Activated naive CD8-positive, alpha-beta T cell (primary cell): ENCODE measurements at regions not wholly inside any gene's neighbourhood (a gene's known extent, or its start where the extent isn't known, plus 50 kb on each side); places are given as distances from the start of the nearest gene placed in this dataset.

Experiments used
- H3K27ac Mint-ChIP-seq: one replicate; pipeline ENCODE4 v1.8.0; 2021; ENCODE audit warnings: mixed read lengths
- H3K27me3 Mint-ChIP-seq: one replicate; pipeline ENCODE4 v1.8.0; 2021; ENCODE audit warnings: mixed read lengths
- H3K36me3 Mint-ChIP-seq: one replicate; pipeline ENCODE4 v1.8.0; 2021; ENCODE audit warnings: mixed read lengths
- H3K4me1 Mint-ChIP-seq: one replicate; pipeline ENCODE4 v1.8.0; 2021; ENCODE audit warnings: low read depth, mixed read lengths
- H3K4me3 Mint-ChIP-seq: one replicate; pipeline ENCODE4 v1.8.0; 2021; ENCODE audit warnings: mild to moderate bottlenecking, mixed read lengths
- H3K9me3 Mint-ChIP-seq: one replicate; pipeline ENCODE4 v1.8.0; 2021; ENCODE audit warnings: low read depth, mixed read lengths

GRCh38 chr16:73480381-73480780 is 432.5 kb upstream of the ZFHX3 start:
- H3K36me3 Mint-ChIP-seq = no peaks in the 10 kb centered on the region
- H3K27ac Mint-ChIP-seq = no peak overlapping the region
- H3K9me3 Mint-ChIP-seq = no peaks in the 10 kb centered on the region
- peaks cover 6% of the 10 kb centered on the region for H3K4me1 Mint-ChIP-seq
- H3K4me3 Mint-ChIP-seq = no peak overlapping the region
- H3K27me3 Mint-ChIP-seq = peaks cover 12% of the 10 kb centered on the region

- H3K4me3 Mint-ChIP-seq = no peak overlapping the region
- no peak overlapping the region for H3K27ac Mint-ChIP-seq
- H3K36me3 Mint-ChIP-seq = no peaks in the 10 kb centered on the region
- H3K27me3 Mint-ChIP-seq = no peaks in the 10 kb centered on the region
- H3K9me3 Mint-ChIP-seq = no peaks in the 10 kb centered on the region
- no peaks in the 10 kb centered on the region for H3K4me1 Mint-ChIP-seq
Measured at GRCh38 chr16:73473713-73474112, 425.8 kb upstream of the ZFHX3 start.

- Mint-ChIP-seq H3K36me3 (no peaks in the 10 kb centered on the region), H3K4me1 (no peaks in the 10 kb centered on the region), H3K27me3 (peaks cover 2% of the 10 kb centered on the region), H3K9me3 (peaks cover 19% of the 10 kb centered on the region), H3K27ac (no peak overlapping the region), H3K4me3 (no peak overlapping the region)
Measured at GRCh38 chr16:73464834-73465233, 416.9 kb upstream of the ZFHX3 start.

- H3K4me3 Mint-ChIP-seq = no peak overlapping the region
- H3K9me3 Mint-ChIP-seq = peaks cover 19% of the 10 kb centered on the region
- peaks cover 2% of the 10 kb centered on the region for H3K27me3 Mint-ChIP-seq
- H3K27ac Mint-ChIP-seq = no peak overlapping the region
- no peaks in the 10 kb centered on the region for H3K4me1 Mint-ChIP-seq
- no peaks in the 10 kb centered on the region for H3K36me3 Mint-ChIP-seq
Measured at GRCh38 chr16:73459586-73459985, 411.7 kb upstream of the ZFHX3 start.

GRCh38 chr16:73457851-73458250 is 409.9 kb upstream of the ZFHX3 start:
- no peaks in the 10 kb centered on the region for H3K36me3 Mint-ChIP-seq
- no peaks in the 10 kb centered on the region for H3K27me3 Mint-ChIP-seq
- no peaks in the 10 kb centered on the region for H3K4me1 Mint-ChIP-seq
- no peak overlapping the region for H3K27ac Mint-ChIP-seq
- no peak overlapping the region for H3K4me3 Mint-ChIP-seq
- H3K9me3 Mint-ChIP-seq = peaks cover 16% of the 10 kb centered on the region

- Mint-ChIP-seq H3K27ac (no peak overlapping the region), H3K27me3 (peaks cover 2% of the 10 kb centered on the region), H3K4me1 (no peaks in the 10 kb centered on the region), H3K9me3 (peaks cover 22% of the 10 kb centered on the region), H3K4me3 (no peak overlapping the region), H3K36me3 (no peaks in the 10 kb centered on the region)
Measured at GRCh38 chr16:73448970-73449369, 401.0 kb upstream of the ZFHX3 start.

GRCh38 chr16:73447846-73448245 is 399.9 kb upstream of the ZFHX3 start:
- Mint-ChIP-seq H3K27me3 (peaks cover 2% of the 10 kb centered on the region), H3K9me3 (peaks cover 22% of the 10 kb centered on the region), H3K4me1 (no peaks in the 10 kb centered on the region), H3K4me3 (no peak overlapping the region), H3K27ac (no peak overlapping the region), H3K36me3 (no peaks in the 10 kb centered on the region)

GRCh38 chr16:73434621-73435020 is 386.7 kb upstream of the ZFHX3 start:
- Mint-ChIP-seq H3K27me3 (no peaks in the 10 kb centered on the region), H3K27ac (no peak overlapping the region), H3K36me3 (no peaks in the 10 kb centered on the region), H3K4me1 (no peaks in the 10 kb centered on the region), H3K4me3 (no peak overlapping the region), H3K9me3 (no peaks in the 10 kb centered on the region)

- H3K36me3 Mint-ChIP-seq = no peaks in the 10 kb centered on the region
- H3K9me3 Mint-ChIP-seq = no peaks in the 10 kb centered on the region
- no peak overlapping the region for H3K4me3 Mint-ChIP-seq
- H3K27me3 Mint-ChIP-seq = no peaks in the 10 kb centered on the region
- no peak overlapping the region for H3K27ac Mint-ChIP-seq
- H3K4me1 Mint-ChIP-seq = no peaks in the 10 kb centered on the region
Measured at GRCh38 chr16:73433731-73434307, 385.9 kb upstream of the ZFHX3 start.

GRCh38 chr16:73432850-73433730 is 385.2 kb upstream of the ZFHX3 start:
- no peaks in the 10 kb centered on the region for H3K9me3 Mint-ChIP-seq
- no peak overlapping the region for H3K27ac Mint-ChIP-seq
- H3K4me1 Mint-ChIP-seq = no peaks in the 10 kb centered on the region
- H3K27me3 Mint-ChIP-seq = no peaks in the 10 kb centered on the region
- no peak overlapping the region for H3K4me3 Mint-ChIP-seq
- no peaks in the 10 kb centered on the region for H3K36me3 Mint-ChIP-seq

- Mint-ChIP-seq H3K36me3 (no peaks in the 10 kb centered on the region), H3K4me3 (no peak overlapping the region), H3K27ac (no peak overlapping the region), H3K4me1 (no peaks in the 10 kb centered on the region), H3K9me3 (no peaks in the 10 kb centered on the region), H3K27me3 (no peaks in the 10 kb centered on the region)
Measured at GRCh38 chr16:73430138-73430537, 382.2 kb upstream of the ZFHX3 start.

- H3K36me3 Mint-ChIP-seq = no peaks in the 10 kb centered on the region
- no peak overlapping the region for H3K27ac Mint-ChIP-seq
- no peaks in the 10 kb centered on the region for H3K9me3 Mint-ChIP-seq
- H3K4me3 Mint-ChIP-seq = no peak overlapping the region
- no peaks in the 10 kb centered on the region for H3K27me3 Mint-ChIP-seq
- no peaks in the 10 kb centered on the region for H3K4me1 Mint-ChIP-seq
Measured at GRCh38 chr16:73428121-73428520, 380.2 kb upstream of the ZFHX3 start.

- H3K36me3 Mint-ChIP-seq = no peaks in the 10 kb centered on the region
- no peak overlapping the region for H3K4me3 Mint-ChIP-seq
- no peaks in the 10 kb centered on the region for H3K9me3 Mint-ChIP-seq
- peaks cover 3% of the 10 kb centered on the region for H3K27me3 Mint-ChIP-seq
- H3K4me1 Mint-ChIP-seq = no peaks in the 10 kb centered on the region
- H3K27ac Mint-ChIP-seq = no peak overlapping the region
Measured at GRCh38 chr16:73427164-73427563, 379.2 kb upstream of the ZFHX3 start.

- no peaks in the 10 kb centered on the region for H3K9me3 Mint-ChIP-seq
- no peak overlapping the region for H3K4me3 Mint-ChIP-seq
- H3K27me3 Mint-ChIP-seq = peaks cover 3% of the 10 kb centered on the region
- no peak overlapping the region for H3K27ac Mint-ChIP-seq
- no peaks in the 10 kb centered on the region for H3K36me3 Mint-ChIP-seq
- no peaks in the 10 kb centered on the region for H3K4me1 Mint-ChIP-seq
Measured at GRCh38 chr16:73426433-73427160, 378.7 kb upstream of the ZFHX3 start.

GRCh38 chr16:73420676-73421075 is 372.7 kb upstream of the ZFHX3 start:
- Mint-ChIP-seq H3K4me1 (no peaks in the 10 kb centered on the region), H3K9me3 (no peaks in the 10 kb centered on the region), H3K4me3 (no peak overlapping the region), H3K27ac (no peak overlapping the region), H3K36me3 (no peaks in the 10 kb centered on the region), H3K27me3 (peaks cover 3% of the 10 kb centered on the region)
